ENCODE measurements at regions not wholly inside any gene's neighbourhood (a gene's known extent, or its start where the extent isn't known, plus 50 kb on each side); places are given as distances from the start of the nearest gene placed in this dataset.

- DNase-seq (no peak), ATAC-seq (no peak)
- Mint-ChIP-seq H3K9me3 (peaks cover 0 to 13% (median 9%) of the 10 kb centered on the region in 9 donors), H3K27me3 (peaks cover 2 to 16% (median 7%) of the 10 kb centered on the region in 5 donors), H3K4me1 (no peaks in the 10 kb centered on the region), H3K4me3 (no peak overlapping the region), H3K27ac (no peak overlapping the region), H3K36me3 (peaks cover 0 to 4% (median 0%) of the 10 kb centered on the region in 3 donors)
- POLR2A ChIA-PET = interaction anchor here (0.7 kb wide), 1 partner anchor 65 kb away, joined by 5 read pairs; no protein-coding TSS in a partner anchor
These were observed 419.1 kb downstream of the ENC1 start for GRCh38 chr5:74221413-74221812.

DNA sequence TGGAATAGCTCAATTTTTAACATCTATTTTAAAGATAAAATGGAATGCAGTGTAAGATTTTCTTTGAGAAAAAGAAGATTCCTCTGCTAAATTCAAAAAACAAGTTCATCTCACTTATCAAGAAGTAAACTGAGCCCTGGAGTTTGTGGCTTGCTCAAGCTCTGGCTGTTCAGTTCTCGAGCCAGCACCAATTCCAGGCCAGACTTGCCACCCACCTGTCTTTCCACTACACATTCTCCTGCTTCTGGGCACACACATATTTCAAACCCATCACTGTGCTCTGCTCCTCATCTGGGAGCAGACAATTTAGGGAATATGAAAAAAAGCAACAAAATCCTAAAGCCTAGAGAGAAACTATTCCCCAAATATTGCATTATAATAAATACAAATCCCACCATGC is 424.5 kb downstream of the ENC1 start:
- H3K27ac Mint-ChIP-seq = no peak overlapping the region
- H3K36me3 Mint-ChIP-seq = no peaks in the 10 kb centered on the region
- H3K4me1 Mint-ChIP-seq = no peaks in the 10 kb centered on the region
- ATAC-seq = no peak
- POLR2A ChIA-PET = no interaction called here
- peaks cover 0 to 11% (median 2%) of the 10 kb centered on the region in 5 donors for H3K27me3 Mint-ChIP-seq
- no peak overlapping the region for H3K4me3 Mint-ChIP-seq
- no peak for DNase-seq
- H3K9me3 Mint-ChIP-seq = peaks cover 0 to 13% (median 6%) of the 10 kb centered on the region in 9 donors

GRCh38 chr5:74212336-74212735 is 428.2 kb downstream of the ENC1 start:
- POLR2A ChIA-PET = no interaction called here
- ATAC-seq (no peak), DNase-seq (peak in 1 of 10 donors; percentile 7)
- Mint-ChIP-seq H3K4me1 (no peaks in the 10 kb centered on the region), H3K9me3 (peaks cover 0 to 5% (median 0%) of the 10 kb centered on the region in 9 donors), H3K27ac (no peak overlapping the region), H3K4me3 (no peak overlapping the region), H3K27me3 (peaks cover 0 to 10% (median 3%) of the 10 kb centered on the region in 5 donors), H3K36me3 (no peaks in the 10 kb centered on the region)

GRCh38 chr5:74209571-74209970 is 431.0 kb downstream of the ENC1 start:
- Mint-ChIP-seq H3K9me3 (no peaks in the 10 kb centered on the region), H3K27me3 (peaks cover 0 to 7% (median 3%) of the 10 kb centered on the region in 5 donors), H3K36me3 (no peaks in the 10 kb centered on the region), H3K4me3 (no peak overlapping the region), H3K4me1 (no peaks in the 10 kb centered on the region), H3K27ac (no peak overlapping the region)
- ATAC-seq (no peak), DNase-seq (no peak)
- POLR2A ChIA-PET = no interaction called here

GRCh38 chr5:74206579-74207550 is 433.7 kb downstream of the ENC1 start:
- POLR2A ChIA-PET = no interaction called here
- Mint-ChIP-seq H3K4me3 (no peak overlapping the region), H3K27ac (no peak overlapping the region), H3K4me1 (no peaks in the 10 kb centered on the region), H3K36me3 (no peaks in the 10 kb centered on the region), H3K9me3 (no peaks in the 10 kb centered on the region), H3K27me3 (peaks cover 0 to 9% (median 5%) of the 10 kb centered on the region in 5 donors)
- ATAC-seq (no peak), DNase-seq (no peak)

DNA sequence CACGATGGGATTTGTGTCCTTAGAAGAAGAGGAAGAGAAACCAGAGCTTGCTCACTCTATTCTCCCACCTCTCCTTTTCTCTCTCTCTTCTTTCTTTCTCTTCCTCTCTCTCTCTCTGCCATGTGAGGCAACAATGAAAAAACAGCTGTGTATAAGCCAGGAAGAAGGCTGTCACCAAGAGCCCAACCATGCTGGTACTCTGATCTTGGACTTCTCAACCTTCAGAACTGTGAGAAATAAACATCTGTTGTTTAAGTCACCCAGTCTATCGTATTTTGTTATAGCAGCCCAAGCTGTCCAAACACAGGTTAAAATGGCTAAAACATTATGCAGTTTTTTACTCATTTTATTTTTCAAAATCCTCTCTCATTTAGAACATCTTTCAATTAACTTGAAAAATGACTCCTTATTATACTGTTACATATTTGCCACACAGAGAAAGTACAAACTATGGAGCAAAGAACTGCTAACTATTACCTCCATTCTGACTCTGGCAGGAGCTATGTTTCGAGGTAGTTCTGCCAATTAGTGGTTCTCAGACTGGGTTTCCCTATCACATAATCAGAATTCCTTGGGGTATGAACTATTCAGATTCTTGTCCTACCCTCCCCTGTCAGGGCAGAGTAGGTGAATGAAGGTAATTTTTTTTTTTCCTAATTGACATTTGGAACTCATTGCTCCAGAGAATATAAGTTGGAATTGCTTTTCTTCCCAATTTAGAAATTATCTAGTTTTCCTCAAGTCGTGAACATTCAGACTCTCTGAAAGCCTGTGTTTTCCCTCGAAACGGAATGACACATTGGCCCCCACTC is 434.6 kb downstream of the ENC1 start:
- Mint-ChIP-seq H3K27me3 (peaks cover 0 to 6% (median 3%) of the 10 kb centered on the region in 5 donors), H3K27ac (no peak overlapping the region), H3K36me3 (no peaks in the 10 kb centered on the region), H3K4me3 (no peak overlapping the region), H3K9me3 (no peaks in the 10 kb centered on the region), H3K4me1 (no peaks in the 10 kb centered on the region)
- DNase-seq (no peak), ATAC-seq (no peak)
- POLR2A ChIA-PET = no interaction called here

DNA sequence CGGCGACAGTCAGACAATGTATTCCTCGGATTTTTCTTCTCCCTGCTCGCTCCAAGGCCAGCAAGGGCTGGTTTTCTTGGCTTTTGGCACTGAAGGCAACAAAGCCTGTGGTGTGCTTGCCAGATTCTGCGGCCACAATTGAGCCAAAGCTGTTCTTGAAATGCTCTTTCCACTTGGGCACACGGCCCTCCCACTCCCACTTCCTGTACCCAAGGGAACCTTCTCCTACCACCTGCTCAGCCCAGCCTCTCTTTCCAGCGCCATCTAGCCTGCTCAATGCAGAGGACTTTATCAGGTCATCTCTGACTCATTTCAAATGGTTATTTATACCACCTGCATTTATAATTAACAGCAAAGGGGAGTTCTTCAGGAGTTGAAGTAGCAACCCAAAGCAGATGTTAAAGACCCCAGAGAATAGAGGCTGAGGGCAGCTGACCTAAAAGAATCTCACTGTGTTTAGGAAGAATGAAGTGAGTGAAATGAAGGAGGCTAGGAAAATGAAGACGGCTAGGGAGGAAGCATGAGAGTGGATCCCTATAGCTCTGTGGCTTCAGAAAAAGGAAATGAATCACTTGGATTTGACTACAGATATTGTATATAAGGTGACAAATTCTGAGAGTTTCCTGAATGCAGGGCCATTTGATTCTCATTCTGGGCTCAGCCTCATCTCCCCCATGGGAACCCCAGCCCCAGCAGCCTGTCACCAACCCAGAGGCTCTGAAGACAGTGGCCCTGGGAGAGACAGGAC is 439.0 kb downstream of the ENC1 start:
- no peak for ATAC-seq
- Mint-ChIP-seq H3K27me3 (peaks cover 0 to 12% (median 2%) of the 10 kb centered on the region in 5 donors), H3K9me3 (no peaks in the 10 kb centered on the region), H3K27ac (no peak overlapping the region), H3K36me3 (no peaks in the 10 kb centered on the region), H3K4me1 (no peaks in the 10 kb centered on the region), H3K4me3 (no peak overlapping the region)
- POLR2A ChIA-PET = no interaction called here
- DNase-seq = no peak

DNA sequence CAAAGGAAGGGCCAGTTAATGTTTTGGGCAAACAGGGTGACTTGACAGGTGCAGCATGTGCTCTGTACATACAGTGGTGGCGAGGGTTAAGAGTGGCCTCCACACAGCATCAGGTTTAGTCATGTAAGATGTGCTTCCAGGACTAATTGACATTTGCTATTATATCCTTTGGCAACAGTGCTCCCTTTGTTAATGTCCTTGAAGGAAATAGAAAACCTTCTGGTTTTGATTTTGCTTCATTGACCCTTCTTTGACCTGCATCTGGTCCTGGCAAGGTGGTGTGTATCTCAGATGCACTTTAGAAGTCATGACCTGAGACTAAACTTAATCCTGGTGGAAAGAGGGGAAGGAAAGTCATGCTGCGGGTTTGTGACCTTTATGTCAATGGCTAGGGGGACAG is 440.0 kb downstream of the ENC1 start:
- Mint-ChIP-seq H3K36me3 (no peaks in the 10 kb centered on the region), H3K27ac (no peak overlapping the region), H3K9me3 (no peaks in the 10 kb centered on the region), H3K4me1 (no peaks in the 10 kb centered on the region), H3K4me3 (no peak overlapping the region), H3K27me3 (peaks cover 0 to 17% (median 2%) of the 10 kb centered on the region in 5 donors)
- no peak for ATAC-seq
- no peak for DNase-seq
- POLR2A ChIA-PET = no interaction called here

- peaks cover 0 to 18% (median 0%) of the 10 kb centered on the region in 5 donors for H3K27me3 Mint-ChIP-seq
- ATAC-seq (no peak), DNase-seq (no peak)
- no peak overlapping the region for H3K4me3 Mint-ChIP-seq
- H3K36me3 Mint-ChIP-seq = no peaks in the 10 kb centered on the region
- no peaks in the 10 kb centered on the region for H3K9me3 Mint-ChIP-seq
- no peaks in the 10 kb centered on the region for H3K4me1 Mint-ChIP-seq
- POLR2A ChIA-PET = no interaction called here
- H3K27ac Mint-ChIP-seq = no peak overlapping the region
These were observed 440.9 kb downstream of the ENC1 start for GRCh38 chr5:74199436-74200210.

DNA sequence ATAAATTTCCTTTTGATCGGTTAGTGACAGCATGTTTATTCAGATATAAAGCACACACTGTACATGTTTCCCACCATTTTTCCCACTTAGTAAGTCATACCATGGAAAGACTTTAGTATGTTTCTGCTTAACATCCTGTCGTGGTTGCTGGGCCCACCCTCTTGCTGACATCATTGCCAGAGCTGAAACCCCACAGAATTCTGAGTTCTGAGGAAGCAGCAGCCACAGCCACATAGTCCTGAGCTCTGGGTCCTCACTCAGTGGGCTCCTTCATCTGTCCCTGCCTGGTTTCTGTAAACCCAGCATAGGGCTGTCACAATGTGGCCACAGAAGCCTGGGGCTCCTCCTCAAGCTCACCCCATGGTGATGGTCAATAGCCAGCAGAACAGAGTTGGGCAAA is 441.5 kb downstream of the ENC1 start:
- H3K4me1 Mint-ChIP-seq = no peaks in the 10 kb centered on the region
- POLR2A ChIA-PET = no interaction called here
- no peak overlapping the region for H3K27ac Mint-ChIP-seq
- no peak for DNase-seq
- H3K36me3 Mint-ChIP-seq = no peaks in the 10 kb centered on the region
- ATAC-seq = no peak
- peaks cover 0 to 14% (median 0%) of the 10 kb centered on the region in 5 donors for H3K27me3 Mint-ChIP-seq
- H3K9me3 Mint-ChIP-seq = no peaks in the 10 kb centered on the region
- no peak overlapping the region for H3K4me3 Mint-ChIP-seq

DNA sequence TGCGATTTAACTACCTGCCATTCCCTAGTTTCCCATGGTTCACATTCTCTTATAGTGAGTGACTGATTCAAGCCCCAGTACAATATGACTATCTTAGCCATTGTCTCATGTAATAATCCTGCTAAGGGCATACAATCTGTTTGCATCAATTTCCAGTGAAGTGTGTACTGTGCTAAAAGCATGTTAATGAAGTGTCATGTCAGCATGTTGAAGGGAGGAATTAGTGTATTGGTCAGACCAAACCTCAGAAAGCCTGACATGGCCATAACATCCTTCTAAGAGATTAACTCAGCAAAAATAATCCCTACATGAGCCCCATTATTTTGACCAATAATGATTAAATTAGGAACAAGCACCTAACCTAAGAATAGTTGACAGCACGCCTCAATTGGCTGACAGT is 442.4 kb downstream of the ENC1 start:
- H3K27ac Mint-ChIP-seq = no peak overlapping the region
- POLR2A ChIA-PET = no interaction called here
- no peak for ATAC-seq

GRCh38 chr5:74196233-74196632 is 444.3 kb downstream of the ENC1 start:
- DNase-seq (no peak), ATAC-seq (no peak)
- H3K27me3 Mint-ChIP-seq = peaks cover 0 to 21% (median 8%) of the 10 kb centered on the region in 5 donors
- no peak overlapping the region for H3K4me3 Mint-ChIP-seq
- no peak overlapping the region for H3K27ac Mint-ChIP-seq
- H3K4me1 Mint-ChIP-seq = no peaks in the 10 kb centered on the region
- POLR2A ChIA-PET = no interaction called here
- H3K36me3 Mint-ChIP-seq = no peaks in the 10 kb centered on the region
- no peaks in the 10 kb centered on the region for H3K9me3 Mint-ChIP-seq

More for the DNA sequence above, 442.4 kb downstream of the ENC1 start:
- Mint-ChIP-seq H3K4me3 (no peak overlapping the region), H3K27me3 (peaks cover 0 to 12% (median 2%) of the 10 kb centered on the region in 5 donors), H3K36me3 (no peaks in the 10 kb centered on the region), H3K4me1 (no peaks in the 10 kb centered on the region), H3K9me3 (no peaks in the 10 kb centered on the region)
- DNase-seq = no peak

Data from naive thymus-derived CD8-positive, alpha-beta T cell (primary cell).